Glutamatergic neuron (in vitro differentiated cells): ENCODE measurements at regions not wholly inside any gene's neighbourhood (a gene's known extent, or its start where the extent isn't known, plus 50 kb on each side); places are given as distances from the start of the nearest gene placed in this dataset.

Experiments
- DNase-seq: peaks from one replicate; pipeline ENCODE4 v3.0.0; 2022
- H3K27ac Mint-ChIP-seq: one replicate; pipeline ENCODE4 v1.8.0; 2020; ENCODE audit warnings: mild to moderate bottlenecking, mixed read lengths, inconsistent platforms; ENCODE audit not compliant: unreplicated experiment
- H3K27me3 Mint-ChIP-seq: one replicate; pipeline ENCODE4 v1.8.0; 2020; ENCODE audit warnings: mild to moderate bottlenecking, moderate library complexity, mixed read lengths, inconsistent platforms; ENCODE audit not compliant: unreplicated experiment
- H3K36me3 Mint-ChIP-seq: one replicate; pipeline ENCODE4 v1.8.0; 2020; ENCODE audit warnings: mild to moderate bottlenecking, mixed read lengths, inconsistent platforms; ENCODE audit not compliant: unreplicated experiment
- H3K4me1 Mint-ChIP-seq: one replicate; pipeline ENCODE4 v1.8.0; 2020; ENCODE audit warnings: mild to moderate bottlenecking, low read depth, mixed read lengths, inconsistent platforms; ENCODE audit not compliant: unreplicated experiment
- H3K4me3 Mint-ChIP-seq: one replicate; pipeline ENCODE4 v1.8.0; 2020; ENCODE audit warnings: mild to moderate bottlenecking, mixed read lengths, inconsistent platforms; ENCODE audit not compliant: unreplicated experiment
- H3K9me3 Mint-ChIP-seq: one replicate; pipeline ENCODE4 v1.8.0; 2020; ENCODE audit warnings: mild to moderate bottlenecking, moderate library complexity, mixed read lengths, inconsistent platforms; ENCODE audit not compliant: unreplicated experiment
- CTCF ChIP-seq: fragments of 200-600 bp; sonication (generic); IDR thresholded peaks from one replicate; pipeline ENCODE4 v1.5.0; 2021; ENCODE audit not compliant: partially characterized antibody, unreplicated experiment

GRCh38 chr5:104431981-104432380 lies 869.4 kb upstream of the NUDT12 start:
- peaks cover 19% of the 10 kb centered on the region for H3K4me1 Mint-ChIP-seq
- DNase-seq, result peak; percentile 17
- H3K4me3 Mint-ChIP-seq, result no peak overlapping the region
- H3K27me3 Mint-ChIP-seq, result no peaks in the 10 kb centered on the region
- peak overlapping the region; percentile 83 for H3K27ac Mint-ChIP-seq
- no peaks in the 10 kb centered on the region for H3K36me3 Mint-ChIP-seq
- no peak for TF ChIP-seq CTCF
- H3K9me3 Mint-ChIP-seq, result peaks cover 3% of the 10 kb centered on the region

GRCh38 chr5:104431002-104431620 lies 868.5 kb upstream of the NUDT12 start:
- peak overlapping the region; percentile 55 for H3K27ac Mint-ChIP-seq
- peak overlapping the region; percentile 30 for H3K4me3 Mint-ChIP-seq

GRCh38 chr5:104429911-104430310 lies 867.3 kb upstream of the NUDT12 start:
- TF ChIP-seq CTCF, result no peak
- peaks cover 19% of the 10 kb centered on the region for H3K4me1 Mint-ChIP-seq
- H3K4me3 Mint-ChIP-seq, result no peak overlapping the region
- no peaks in the 10 kb centered on the region for H3K27me3 Mint-ChIP-seq
- no peak overlapping the region for H3K27ac Mint-ChIP-seq
- peaks cover 3% of the 10 kb centered on the region for H3K9me3 Mint-ChIP-seq
- no peaks in the 10 kb centered on the region for H3K36me3 Mint-ChIP-seq
- no peak for DNase-seq

More at GRCh38 chr5:104431002-104431620, 868.5 kb upstream of the NUDT12 start:
- Mint-ChIP-seq H3K9me3 (peaks cover 3% of the 10 kb centered on the region), H3K27me3 (no peaks in the 10 kb centered on the region), H3K4me1 (peaks cover 19% of the 10 kb centered on the region), H3K36me3 (no peaks in the 10 kb centered on the region)
- no peak for TF ChIP-seq CTCF
- no peak for DNase-seq

- no peak overlapping the region for H3K4me3 Mint-ChIP-seq
- no peak for DNase-seq
- no peak overlapping the region for H3K27ac Mint-ChIP-seq
- H3K36me3 Mint-ChIP-seq, result no peaks in the 10 kb centered on the region
- H3K27me3 Mint-ChIP-seq, result no peaks in the 10 kb centered on the region
- no peaks in the 10 kb centered on the region for H3K9me3 Mint-ChIP-seq
- TF ChIP-seq CTCF, result no peak
- peaks cover 2% of the 10 kb centered on the region for H3K4me1 Mint-ChIP-seq
Measured at GRCh38 chr5:104421431-104421830, 858.8 kb upstream of the NUDT12 start.

GRCh38 chr5:104418056-104418455 lies 855.5 kb upstream of the NUDT12 start:
- H3K9me3 Mint-ChIP-seq, result no peaks in the 10 kb centered on the region
- H3K36me3 Mint-ChIP-seq, result no peaks in the 10 kb centered on the region
- no peak overlapping the region for H3K27ac Mint-ChIP-seq
- no peak overlapping the region for H3K4me3 Mint-ChIP-seq
- DNase-seq, result no peak
- H3K27me3 Mint-ChIP-seq, result no peaks in the 10 kb centered on the region
- TF ChIP-seq CTCF, result no peak
- peaks cover 10% of the 10 kb centered on the region for H3K4me1 Mint-ChIP-seq
